ENCODE measurements at regions not wholly inside any gene's neighbourhood (a gene's known extent, or its start where the extent isn't known, plus 50 kb on each side); places are given as distances from the start of the nearest gene placed in this dataset.

DNA sequence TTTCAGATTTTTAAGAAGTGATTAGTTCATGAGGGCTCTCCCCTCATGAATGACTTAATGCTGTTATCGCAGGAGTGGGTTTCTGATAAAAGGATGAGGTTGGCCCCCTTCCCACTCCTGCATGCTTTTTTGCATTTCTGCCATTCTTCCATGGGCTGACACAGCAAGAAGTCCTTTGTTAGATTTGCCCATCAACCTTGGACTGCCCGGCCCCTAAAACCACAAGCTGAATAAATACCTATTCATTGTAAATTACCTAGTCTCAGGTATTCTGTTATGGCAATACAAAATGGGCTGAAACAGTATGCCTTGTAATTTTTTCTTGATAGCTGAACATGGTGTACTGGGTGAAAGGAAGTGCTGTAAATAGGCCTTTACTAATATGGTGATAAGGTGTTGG lies 72.7 kb upstream of the DPH5 start:
- intact Hi-C loops (cut with micrococcal nuclease) = no loop called here

DNA sequence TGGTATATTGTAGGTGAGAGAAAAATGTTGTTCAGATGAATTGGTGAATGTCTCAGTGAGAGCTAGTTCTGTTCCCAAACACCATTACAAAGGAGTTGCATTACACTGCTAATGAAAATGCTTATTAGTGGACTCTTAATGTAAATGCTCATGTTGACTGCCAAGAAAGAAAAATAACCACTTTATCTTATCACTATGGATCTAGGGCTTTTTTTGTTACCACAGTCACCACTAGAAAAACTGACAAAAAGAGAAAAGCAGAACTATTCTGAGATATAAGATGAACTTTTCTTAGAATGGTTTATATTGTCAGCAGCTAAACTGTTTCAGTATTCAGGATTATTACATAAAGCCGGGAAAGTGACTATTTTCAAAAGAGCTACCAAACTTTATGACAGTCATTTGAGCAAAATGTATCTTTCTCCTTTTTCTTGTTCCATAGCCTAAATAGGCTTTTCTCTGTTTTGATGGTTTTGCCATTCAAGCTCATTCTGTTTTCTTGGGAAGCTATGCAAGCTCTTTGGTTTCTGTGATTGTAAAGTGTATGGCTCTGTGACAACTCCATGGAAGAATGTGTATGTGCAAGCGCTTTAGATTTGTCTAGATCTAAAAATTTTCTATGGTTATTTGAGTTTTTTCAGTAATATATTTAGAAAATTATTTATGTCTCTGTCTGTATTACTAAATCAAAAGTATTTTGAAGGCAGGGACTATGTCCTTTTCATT lies 64.2 kb upstream of the DPH5 start:
- intact Hi-C loops (cut with micrococcal nuclease) = loop anchor here (1.0 to 2.0 kb wide), 3 partner anchors 8 to 149 kb away; no protein-coding TSS in a partner anchor

DNA sequence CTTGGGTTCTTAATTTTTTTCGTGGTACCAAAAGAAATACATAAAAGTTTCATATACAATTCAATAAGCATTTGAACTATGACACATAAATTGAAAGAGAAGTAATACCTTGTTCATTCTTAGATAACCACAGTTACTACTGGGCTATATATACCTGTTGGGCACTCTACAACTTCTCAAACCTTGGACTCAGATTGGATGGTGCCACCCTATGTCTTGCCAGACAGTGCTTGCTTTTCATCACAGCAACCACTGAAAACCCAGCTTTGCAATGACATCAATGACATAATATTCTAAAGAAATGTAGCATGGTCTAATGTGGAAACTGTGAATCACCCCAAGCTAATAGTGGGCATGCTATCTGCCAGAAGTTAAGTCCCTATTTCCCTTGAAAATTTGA lies 62.8 kb upstream of the DPH5 start:
- intact Hi-C loops (cut with micrococcal nuclease) = loop anchor here (2.0 kb wide), 2 partner anchors 24 to 150 kb away; no protein-coding TSS in a partner anchor

DNA sequence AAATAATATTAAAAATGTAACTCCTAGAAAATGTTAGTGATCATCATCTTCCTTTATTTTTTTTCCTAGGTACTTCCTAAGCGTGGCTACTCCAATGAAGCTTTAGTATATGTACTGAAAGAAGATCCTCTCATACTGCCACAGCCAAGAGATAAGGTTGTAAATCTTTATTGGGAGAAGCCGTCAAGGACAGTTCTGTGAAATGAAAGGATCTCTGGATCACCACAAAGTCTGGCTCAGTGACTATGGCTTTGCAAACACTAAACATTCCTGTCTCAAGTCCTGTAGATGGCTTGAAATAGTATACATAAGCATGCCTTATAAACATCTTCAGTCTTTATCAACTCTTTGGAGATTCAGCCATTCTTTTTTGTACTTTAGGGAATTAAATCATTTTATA lies 61.2 kb upstream of the DPH5 start:
- intact Hi-C loops (cut with micrococcal nuclease) = no loop called here

DNA sequence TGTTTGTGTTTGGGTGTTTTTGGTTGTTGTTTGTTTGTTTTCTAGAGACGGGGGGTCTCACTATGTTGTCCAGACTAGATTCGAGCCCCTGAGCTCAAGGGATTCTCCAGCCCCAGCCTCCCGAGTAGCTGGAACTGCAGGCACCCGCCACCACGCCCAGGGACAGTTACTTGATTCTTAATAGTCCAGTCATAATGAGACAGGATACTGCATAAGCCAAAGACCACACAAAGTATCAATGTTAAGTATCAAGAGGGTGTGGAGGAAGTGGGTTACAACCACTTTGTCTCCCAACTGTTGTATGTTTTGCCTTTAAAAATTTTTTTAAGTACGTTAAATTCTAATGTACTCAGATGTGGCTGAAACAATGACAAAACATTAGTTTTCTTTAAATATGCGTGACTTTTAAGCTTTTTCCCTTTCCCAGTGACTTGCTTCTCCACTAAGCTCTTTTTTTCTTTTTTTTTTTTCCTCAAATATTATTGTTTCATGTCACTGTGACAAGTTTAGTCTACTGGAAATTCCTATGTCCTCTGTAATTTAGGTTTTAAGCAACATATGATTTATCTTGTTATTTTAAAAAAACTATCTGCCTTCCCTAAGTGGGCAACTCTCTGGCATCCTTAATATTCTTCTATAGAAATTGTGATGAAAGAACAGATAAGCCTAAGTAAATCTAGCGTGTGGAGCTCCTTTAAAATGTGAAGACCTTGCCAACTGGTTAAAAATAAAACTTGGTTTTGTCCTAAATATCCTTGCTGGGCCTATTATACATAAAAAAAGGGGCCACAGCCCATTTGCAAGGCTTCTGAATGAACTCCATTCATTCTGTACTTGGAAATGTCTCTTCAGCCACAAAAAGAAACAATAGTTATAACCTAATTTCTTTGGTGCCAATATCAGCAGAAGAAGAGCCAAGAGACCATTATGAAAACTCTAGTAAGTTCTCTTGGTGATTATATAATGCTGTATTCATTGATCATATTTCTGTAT lies 56.2 kb upstream of the DPH5 start:
- intact Hi-C loops (cut with micrococcal nuclease) = loop anchor here (1.0 to 5.0 kb wide), 8 partner anchors 8 to 157 kb away; partner anchors contain the start of gene DPH5

DNA sequence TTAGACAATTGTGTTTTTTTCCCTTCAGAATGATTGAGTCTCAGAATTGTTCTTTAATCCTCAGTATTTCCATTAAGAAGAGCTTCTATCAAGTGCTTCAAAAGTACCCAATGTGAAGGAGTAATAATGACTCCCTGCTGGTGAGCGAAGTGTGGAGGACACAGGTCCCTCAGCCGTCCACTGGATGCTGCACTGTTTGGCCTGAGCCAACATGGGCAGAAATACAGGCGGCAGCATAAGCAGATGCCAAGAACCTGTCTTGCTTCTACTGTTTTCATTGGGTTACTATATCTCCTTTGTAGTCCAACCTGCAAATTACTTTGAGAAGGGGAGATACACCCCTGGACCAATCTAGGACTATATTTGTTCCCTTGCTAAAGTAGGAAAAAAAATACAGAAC lies 55.3 kb upstream of the DPH5 start:
- intact Hi-C loops (cut with micrococcal nuclease) = loop anchor here (1.0 to 5.0 kb wide), 8 partner anchors 8 to 157 kb away; partner anchors contain the start of gene DPH5

DNA sequence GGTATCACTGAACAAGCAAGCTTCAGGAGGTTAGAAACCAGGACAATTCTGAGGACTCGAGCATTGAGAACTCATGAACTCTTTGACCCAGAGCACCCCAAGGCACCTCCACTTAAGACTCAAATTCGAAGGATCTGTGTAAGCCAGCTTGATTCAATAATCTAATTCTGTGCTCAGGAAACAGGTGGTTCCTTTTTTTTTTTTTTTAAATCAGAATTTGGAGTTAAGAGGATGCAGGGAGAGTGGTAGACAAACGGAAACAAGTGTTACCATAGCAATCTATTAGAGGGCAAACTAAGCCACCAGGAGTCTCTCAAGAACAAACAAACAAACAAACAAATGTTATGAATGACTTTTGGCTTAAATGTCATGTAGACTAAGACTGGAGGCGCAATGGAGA lies 53.8 kb upstream of the DPH5 start:
- intact Hi-C loops (cut with micrococcal nuclease) = no loop called here

DNA sequence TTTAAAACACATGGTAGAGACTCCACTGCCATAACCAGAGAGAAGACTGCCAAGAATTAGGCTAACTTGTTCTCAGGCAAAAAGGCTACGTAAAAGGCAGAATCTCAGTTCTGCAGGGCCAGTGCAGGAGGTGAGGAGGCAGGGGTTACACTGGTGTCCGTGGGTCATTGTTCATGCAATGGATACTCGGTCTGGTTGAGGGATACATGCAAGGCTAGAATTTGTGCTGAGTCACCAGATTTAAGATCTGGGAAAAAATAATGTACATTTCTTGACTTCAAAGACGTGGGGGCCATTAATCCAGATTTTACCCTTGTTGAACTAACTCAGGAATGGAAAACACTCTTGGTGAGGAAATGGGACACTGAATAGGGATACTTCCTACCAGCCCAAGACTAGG lies 52.3 kb upstream of the DPH5 start:
- intact Hi-C loops (cut with micrococcal nuclease) = no loop called here

DNA sequence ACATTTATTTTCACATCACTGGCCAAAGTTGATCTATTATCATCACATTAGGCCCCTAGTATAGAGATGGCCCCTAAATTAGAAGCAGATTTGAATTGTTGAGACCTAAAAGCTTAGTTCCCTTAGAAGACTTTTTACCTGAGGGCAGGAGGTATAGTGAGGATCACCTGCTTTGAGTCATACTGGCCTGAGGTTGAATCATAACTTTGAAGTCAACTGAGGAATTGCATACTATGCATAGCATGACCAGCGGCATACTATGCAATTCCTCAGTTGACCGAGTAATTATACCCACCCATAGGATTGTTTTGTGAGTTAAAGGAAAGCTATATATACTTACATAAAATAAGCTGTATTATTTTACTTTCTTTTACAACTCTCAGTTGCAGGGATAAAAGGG lies 50.3 kb upstream of the DPH5 start:
- intact Hi-C loops (cut with micrococcal nuclease) = no loop called here
